ENCODE measurements at regions not wholly inside any gene's neighbourhood (a gene's known extent, or its start where the extent isn't known, plus 50 kb on each side); places are given as distances from the start of the nearest gene placed in this dataset.

DNA sequence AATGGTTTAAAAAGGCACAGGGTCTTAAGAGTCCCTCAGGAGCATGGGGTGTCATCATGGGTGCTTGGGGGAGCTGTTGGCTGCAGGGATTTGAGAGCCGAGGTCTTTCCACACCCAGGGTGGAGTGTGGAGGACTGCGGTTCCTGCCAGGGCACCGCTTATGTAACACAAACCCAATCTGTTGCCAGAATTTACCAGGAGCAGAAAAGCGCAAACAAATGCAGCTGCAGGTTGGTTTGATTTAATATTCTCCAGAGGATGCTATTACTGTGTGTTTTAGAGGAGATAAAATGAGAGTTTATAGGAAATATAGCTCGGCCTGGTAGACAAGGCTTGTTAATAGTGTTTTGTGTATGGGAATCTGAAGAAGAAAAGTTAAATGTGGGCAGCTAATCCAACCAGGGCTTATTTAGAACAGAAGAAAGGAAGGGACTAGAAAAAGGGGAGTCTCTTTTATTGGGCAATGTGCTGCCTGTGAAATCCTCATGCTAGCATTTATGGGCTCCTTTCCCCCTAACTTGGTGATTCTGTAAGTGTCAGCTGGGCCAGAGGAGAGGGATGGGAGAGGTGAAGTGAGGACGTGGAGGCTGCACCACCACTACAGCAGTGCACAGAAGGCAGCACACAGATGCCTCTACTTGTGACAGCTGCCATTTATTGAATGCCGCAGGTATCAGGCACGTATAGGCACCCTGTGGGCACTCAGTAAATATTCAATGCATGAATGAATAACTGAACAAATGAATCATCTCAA is 174.7 kb downstream of the KATNIP start:
- TF ChIP-seq, protein P1, sequence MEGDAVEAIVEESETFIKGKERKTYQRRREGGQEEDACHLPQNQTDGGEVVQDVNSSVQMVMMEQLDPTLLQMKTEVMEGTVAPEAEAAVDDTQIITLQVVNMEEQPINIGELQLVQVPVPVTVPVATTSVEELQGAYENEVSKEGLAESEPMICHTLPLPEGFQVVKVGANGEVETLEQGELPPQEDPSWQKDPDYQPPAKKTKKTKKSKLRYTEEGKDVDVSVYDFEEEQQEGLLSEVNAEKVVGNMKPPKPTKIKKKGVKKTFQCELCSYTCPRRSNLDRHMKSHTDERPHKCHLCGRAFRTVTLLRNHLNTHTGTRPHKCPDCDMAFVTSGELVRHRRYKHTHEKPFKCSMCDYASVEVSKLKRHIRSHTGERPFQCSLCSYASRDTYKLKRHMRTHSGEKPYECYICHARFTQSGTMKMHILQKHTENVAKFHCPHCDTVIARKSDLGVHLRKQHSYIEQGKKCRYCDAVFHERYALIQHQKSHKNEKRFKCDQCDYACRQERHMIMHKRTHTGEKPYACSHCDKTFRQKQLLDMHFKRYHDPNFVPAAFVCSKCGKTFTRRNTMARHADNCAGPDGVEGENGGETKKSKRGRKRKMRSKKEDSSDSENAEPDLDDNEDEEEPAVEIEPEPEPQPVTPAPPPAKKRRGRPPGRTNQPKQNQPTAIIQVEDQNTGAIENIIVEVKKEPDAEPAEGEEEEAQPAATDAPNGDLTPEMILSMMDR (IDR thresholded peaks at IDR 0.05), result no peak
- no peak for TF ChIP-seq POLR2A (IDR thresholded peaks at IDR 0.05)
